ENCODE measurements at regions not wholly inside any gene's neighbourhood (a gene's known extent, or its start where the extent isn't known, plus 50 kb on each side); places are given as distances from the start of the nearest gene placed in this dataset.

- no peak for DNase-seq (ENCODE audit: low read depth)
- no peak overlapping the region for H3K4me3 ChIP-seq (ENCODE audit: control insufficient read depth, low read depth, low read length)
- TF ChIP-seq, protein P1, sequence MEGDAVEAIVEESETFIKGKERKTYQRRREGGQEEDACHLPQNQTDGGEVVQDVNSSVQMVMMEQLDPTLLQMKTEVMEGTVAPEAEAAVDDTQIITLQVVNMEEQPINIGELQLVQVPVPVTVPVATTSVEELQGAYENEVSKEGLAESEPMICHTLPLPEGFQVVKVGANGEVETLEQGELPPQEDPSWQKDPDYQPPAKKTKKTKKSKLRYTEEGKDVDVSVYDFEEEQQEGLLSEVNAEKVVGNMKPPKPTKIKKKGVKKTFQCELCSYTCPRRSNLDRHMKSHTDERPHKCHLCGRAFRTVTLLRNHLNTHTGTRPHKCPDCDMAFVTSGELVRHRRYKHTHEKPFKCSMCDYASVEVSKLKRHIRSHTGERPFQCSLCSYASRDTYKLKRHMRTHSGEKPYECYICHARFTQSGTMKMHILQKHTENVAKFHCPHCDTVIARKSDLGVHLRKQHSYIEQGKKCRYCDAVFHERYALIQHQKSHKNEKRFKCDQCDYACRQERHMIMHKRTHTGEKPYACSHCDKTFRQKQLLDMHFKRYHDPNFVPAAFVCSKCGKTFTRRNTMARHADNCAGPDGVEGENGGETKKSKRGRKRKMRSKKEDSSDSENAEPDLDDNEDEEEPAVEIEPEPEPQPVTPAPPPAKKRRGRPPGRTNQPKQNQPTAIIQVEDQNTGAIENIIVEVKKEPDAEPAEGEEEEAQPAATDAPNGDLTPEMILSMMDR (IDR thresholded peaks at IDR 0.05; ENCODE audit: control insufficient read depth, insufficient read depth, low read depth, low read length, missing control alignments): no peak
Observed at GRCh38 chr20:6954219-6954618, 186.7 kb downstream of the BMP2 start.

GRCh38 chr20:6956056-6956455, 188.6 kb downstream of the BMP2 start:
- no peak for DNase-seq (ENCODE audit: low read depth)
- no peak overlapping the region for H3K4me3 ChIP-seq (ENCODE audit: control insufficient read depth, low read depth, low read length)
- TF ChIP-seq, protein P1 (IDR thresholded peaks at IDR 0.05; ENCODE audit: control insufficient read depth, insufficient read depth, low read depth, low read length, missing control alignments): no peak

DNA sequence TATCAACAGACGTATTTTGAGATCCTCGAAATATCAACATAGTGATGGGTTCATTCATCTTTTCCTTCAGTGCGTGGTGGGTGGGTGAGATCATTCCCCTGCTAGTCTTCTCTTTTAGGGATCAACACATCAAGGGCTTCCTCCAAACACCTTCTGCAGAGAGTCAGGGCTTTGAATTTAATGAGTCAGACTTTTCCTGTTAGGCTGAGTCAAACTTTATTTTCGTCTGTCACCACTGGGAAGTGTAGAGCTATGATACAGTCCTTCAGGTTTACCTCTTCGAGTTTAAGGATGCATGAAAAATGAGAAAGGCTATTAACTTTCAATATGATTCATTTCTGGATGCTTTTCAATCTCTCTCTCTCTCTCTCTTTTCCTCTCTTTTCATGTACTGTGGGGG, 189.1 kb downstream of the BMP2 start:
- DNase-seq (ENCODE audit: low read depth): no peak
- no peak overlapping the region for H3K4me3 ChIP-seq (ENCODE audit: control insufficient read depth, low read depth, low read length)
- TF ChIP-seq, protein P1 (IDR thresholded peaks at IDR 0.05; ENCODE audit: control insufficient read depth, insufficient read depth, low read depth, low read length, missing control alignments): no peak

DNA sequence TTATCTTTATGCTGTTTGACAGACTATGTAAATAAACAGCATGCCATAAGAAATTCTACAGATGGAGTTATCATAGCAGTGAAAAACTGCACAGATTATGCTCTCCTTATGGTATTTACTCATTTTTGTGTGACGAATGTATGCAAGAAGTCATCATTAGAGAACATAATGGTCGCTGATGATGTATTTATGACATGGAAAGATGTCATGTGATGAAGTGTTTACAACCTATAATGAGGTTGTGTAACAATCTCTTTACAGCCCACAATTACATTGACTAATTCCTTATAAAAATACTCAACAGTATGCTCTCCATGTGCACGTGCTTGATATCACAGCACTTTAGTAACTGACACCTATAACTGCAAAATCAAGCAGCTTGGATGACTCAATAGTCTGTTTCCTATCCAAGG, 192.4 kb downstream of the BMP2 start:
- DNase-seq (ENCODE audit: low read depth): no peak
- TF ChIP-seq, protein P1 (IDR thresholded peaks at IDR 0.05; ENCODE audit: control insufficient read depth, insufficient read depth, low read depth, low read length, missing control alignments): no peak
- no peak overlapping the region for H3K4me3 ChIP-seq (ENCODE audit: control insufficient read depth, low read depth, low read length)

DNA sequence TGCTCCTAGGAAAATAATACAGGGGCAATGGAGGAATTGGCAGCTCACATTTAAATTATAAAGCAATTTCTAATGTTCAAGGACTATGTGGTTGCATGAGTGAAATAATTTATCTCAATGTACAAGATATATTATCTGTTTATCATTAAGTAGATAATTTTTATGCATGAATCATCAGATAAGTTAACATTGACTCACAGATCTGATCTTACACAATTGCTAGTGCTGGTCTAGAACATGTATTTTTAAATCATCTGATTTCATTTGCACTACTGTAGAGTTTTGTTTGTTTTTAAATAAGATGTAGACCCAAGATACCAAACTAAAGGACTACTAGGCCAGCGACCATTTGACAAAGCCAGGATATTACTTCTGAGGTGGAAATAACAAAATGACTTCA, 199.2 kb downstream of the BMP2 start:
- no peak overlapping the region for H3K4me3 ChIP-seq (ENCODE audit: control insufficient read depth, low read depth, low read length)
- no peak for DNase-seq (ENCODE audit: low read depth)
- TF ChIP-seq, protein P1 (IDR thresholded peaks at IDR 0.05; ENCODE audit: control insufficient read depth, insufficient read depth, low read depth, low read length, missing control alignments): no peak

GRCh38 chr20:6974838-6975237, 207.4 kb downstream of the BMP2 start:
- TF ChIP-seq, protein P1 (IDR thresholded peaks at IDR 0.05; ENCODE audit: control insufficient read depth, insufficient read depth, low read depth, low read length, missing control alignments): no peak
- no peak overlapping the region for H3K4me3 ChIP-seq (ENCODE audit: control insufficient read depth, low read depth, low read length)
- DNase-seq (ENCODE audit: low read depth): no peak

- no peak for DNase-seq (ENCODE audit: low read depth)
- H3K4me3 ChIP-seq (ENCODE audit: control insufficient read depth, low read depth, low read length): no peak overlapping the region
- TF ChIP-seq, protein P1 (IDR thresholded peaks at IDR 0.05; ENCODE audit: control insufficient read depth, insufficient read depth, low read depth, low read length, missing control alignments): no peak
Observed at GRCh38 chr20:6975311-6975710, 207.8 kb downstream of the BMP2 start.

Measured in AG09309 (cell line).